ENCODE measurements at regions not wholly inside any gene's neighbourhood (a gene's known extent, or its start where the extent isn't known, plus 50 kb on each side); places are given as distances from the start of the nearest gene placed in this dataset.

DNA sequence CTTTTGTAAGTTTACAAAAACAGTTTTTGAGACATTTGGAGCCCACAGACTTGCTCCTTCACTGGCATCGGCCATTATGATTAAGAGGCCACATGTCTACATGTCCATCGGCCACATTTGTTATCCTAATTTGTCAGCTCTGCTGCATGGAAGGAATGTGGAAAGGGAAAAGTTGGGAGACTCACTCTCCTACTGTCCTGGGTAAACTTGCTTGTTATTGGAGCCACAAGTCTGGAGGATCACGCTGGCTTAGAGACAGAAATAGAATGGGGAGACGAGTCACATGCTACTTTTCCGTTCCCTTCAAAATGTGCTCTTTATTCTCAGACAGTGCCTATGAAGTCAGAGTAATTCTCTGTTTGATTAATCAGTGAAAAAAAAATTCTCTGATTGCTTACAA is 741.2 kb upstream of the PCDH9 start:
- TF ChIP-seq, protein P1, sequence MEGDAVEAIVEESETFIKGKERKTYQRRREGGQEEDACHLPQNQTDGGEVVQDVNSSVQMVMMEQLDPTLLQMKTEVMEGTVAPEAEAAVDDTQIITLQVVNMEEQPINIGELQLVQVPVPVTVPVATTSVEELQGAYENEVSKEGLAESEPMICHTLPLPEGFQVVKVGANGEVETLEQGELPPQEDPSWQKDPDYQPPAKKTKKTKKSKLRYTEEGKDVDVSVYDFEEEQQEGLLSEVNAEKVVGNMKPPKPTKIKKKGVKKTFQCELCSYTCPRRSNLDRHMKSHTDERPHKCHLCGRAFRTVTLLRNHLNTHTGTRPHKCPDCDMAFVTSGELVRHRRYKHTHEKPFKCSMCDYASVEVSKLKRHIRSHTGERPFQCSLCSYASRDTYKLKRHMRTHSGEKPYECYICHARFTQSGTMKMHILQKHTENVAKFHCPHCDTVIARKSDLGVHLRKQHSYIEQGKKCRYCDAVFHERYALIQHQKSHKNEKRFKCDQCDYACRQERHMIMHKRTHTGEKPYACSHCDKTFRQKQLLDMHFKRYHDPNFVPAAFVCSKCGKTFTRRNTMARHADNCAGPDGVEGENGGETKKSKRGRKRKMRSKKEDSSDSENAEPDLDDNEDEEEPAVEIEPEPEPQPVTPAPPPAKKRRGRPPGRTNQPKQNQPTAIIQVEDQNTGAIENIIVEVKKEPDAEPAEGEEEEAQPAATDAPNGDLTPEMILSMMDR (IDR thresholded peaks at IDR 0.05; ENCODE audit: low read length): no peak
- TF ChIP-seq EZH2phosphoT487 (IDR thresholded peaks at IDR 0.05; ENCODE audit: low read length): no peak
